ENCODE measurements at regions not wholly inside any gene's neighbourhood (a gene's known extent, or its start where the extent isn't known, plus 50 kb on each side); places are given as distances from the start of the nearest gene placed in this dataset.

DNA sequence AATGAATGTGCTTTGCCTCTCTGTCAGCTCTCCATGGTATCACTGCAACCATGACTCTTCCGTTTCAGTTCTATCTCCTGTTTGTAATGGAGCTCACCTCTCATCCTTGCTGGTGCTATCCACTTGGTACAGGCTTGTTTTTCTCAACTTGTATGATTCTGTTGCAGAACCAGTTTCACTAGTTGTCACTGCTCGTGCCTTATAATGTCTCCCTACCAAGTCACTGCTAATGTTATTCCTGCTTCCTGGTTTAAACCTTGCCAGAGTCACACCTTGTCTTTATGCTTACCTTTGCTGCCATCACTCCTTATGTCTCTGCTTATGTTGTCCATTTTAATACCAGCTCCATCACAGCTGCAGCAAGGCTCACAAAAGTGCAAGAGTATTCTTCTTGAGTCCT is 1191.0 kb upstream of the LRRTM1 start:
- no TSS peak for BruUV-seq (replicated peaks)
- no peak overlapping the region for H3K4me3 ChIP-seq (ENCODE audit: low read depth in 2 of 2, low read length in 2 of 2)
- no peaks in the 10 kb centered on the region for H3K4me1 ChIP-seq (ENCODE audit: control insufficient read depth, insufficient read depth, low read length)
- ChIA-PET POLR2A (no interaction called here), CTCF (no interaction called here)
- in situ Hi-C loops (cut with HindIII; ENCODE audit: low pct_unique_long_range_greater_than_20kb, low sequenced_read_pairs) (no loop called here), intact Hi-C loops (cut with micrococcal nuclease; ENCODE audit: unreplicated experiment) (no loop called here)
- no peaks in the 10 kb centered on the region for H3K36me3 ChIP-seq (ENCODE audit: control insufficient read depth, insufficient read depth, low read length)
- H3K9me3 ChIP-seq (ENCODE audit: control insufficient read depth, insufficient read depth, low read depth, low read length), result no peaks in the 10 kb centered on the region
- H3K27me3 ChIP-seq (ENCODE audit: control insufficient read depth, insufficient read depth, low read length), result no peaks in the 10 kb centered on the region
- DNase-seq (ENCODE audit: low read depth, low spot score), result no peak
- no peak for ATAC-seq
- TF ChIP-seq POLR2AphosphoS5 (IDR thresholded peaks at IDR 0.05; ENCODE audit: low read depth, low read length) (no peak), TCF7L2 (IDR thresholded peaks at IDR 0.05; ENCODE audit: low read depth, low read length) (no peak), SIN3A (IDR thresholded peaks at IDR 0.05; ENCODE audit: borderline replicate concordance, insufficient read depth, low read depth, low read length) (no peak)
- TF ChIP-seq, protein P1, sequence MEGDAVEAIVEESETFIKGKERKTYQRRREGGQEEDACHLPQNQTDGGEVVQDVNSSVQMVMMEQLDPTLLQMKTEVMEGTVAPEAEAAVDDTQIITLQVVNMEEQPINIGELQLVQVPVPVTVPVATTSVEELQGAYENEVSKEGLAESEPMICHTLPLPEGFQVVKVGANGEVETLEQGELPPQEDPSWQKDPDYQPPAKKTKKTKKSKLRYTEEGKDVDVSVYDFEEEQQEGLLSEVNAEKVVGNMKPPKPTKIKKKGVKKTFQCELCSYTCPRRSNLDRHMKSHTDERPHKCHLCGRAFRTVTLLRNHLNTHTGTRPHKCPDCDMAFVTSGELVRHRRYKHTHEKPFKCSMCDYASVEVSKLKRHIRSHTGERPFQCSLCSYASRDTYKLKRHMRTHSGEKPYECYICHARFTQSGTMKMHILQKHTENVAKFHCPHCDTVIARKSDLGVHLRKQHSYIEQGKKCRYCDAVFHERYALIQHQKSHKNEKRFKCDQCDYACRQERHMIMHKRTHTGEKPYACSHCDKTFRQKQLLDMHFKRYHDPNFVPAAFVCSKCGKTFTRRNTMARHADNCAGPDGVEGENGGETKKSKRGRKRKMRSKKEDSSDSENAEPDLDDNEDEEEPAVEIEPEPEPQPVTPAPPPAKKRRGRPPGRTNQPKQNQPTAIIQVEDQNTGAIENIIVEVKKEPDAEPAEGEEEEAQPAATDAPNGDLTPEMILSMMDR (IDR thresholded peaks at IDR 0.05), result no peak
- TF ChIP-seq, protein P2, sequence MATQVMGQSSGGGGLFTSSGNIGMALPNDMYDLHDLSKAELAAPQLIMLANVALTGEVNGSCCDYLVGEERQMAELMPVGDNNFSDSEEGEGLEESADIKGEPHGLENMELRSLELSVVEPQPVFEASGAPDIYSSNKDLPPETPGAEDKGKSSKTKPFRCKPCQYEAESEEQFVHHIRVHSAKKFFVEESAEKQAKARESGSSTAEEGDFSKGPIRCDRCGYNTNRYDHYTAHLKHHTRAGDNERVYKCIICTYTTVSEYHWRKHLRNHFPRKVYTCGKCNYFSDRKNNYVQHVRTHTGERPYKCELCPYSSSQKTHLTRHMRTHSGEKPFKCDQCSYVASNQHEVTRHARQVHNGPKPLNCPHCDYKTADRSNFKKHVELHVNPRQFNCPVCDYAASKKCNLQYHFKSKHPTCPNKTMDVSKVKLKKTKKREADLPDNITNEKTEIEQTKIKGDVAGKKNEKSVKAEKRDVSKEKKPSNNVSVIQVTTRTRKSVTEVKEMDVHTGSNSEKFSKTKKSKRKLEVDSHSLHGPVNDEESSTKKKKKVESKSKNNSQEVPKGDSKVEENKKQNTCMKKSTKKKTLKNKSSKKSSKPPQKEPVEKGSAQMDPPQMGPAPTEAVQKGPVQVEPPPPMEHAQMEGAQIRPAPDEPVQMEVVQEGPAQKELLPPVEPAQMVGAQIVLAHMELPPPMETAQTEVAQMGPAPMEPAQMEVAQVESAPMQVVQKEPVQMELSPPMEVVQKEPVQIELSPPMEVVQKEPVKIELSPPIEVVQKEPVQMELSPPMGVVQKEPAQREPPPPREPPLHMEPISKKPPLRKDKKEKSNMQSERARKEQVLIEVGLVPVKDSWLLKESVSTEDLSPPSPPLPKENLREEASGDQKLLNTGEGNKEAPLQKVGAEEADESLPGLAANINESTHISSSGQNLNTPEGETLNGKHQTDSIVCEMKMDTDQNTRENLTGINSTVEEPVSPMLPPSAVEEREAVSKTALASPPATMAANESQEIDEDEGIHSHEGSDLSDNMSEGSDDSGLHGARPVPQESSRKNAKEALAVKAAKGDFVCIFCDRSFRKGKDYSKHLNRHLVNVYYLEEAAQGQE (IDR thresholded peaks at IDR 0.05; ENCODE audit: insufficient read depth in 1 of 2, low read depth in 2 of 2, low read length in 1 of 2), result no peak
- H3K27ac ChIP-seq (ENCODE audit: low read length), result no peak overlapping the region

DNA sequence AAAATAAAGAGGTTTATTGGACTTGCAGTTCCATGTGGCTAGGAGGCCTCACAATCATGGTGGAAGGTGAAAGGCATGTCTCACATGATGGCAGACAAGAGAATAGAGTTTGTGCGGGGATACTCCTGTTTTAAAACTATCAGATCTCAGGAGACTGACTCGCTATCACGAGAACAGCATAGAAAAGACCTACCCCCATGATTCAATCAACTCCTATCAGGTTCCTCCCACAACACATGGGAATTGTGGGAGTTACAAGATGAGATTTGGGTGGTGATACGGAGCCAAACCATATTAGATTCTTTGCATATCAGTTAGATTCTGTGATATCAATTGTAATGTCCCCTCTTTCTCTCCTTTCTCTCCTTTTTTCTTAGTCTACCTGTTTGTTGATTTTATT is 1178.7 kb upstream of the LRRTM1 start:
- H3K36me3 ChIP-seq (ENCODE audit: control insufficient read depth, insufficient read depth, low read length), result no peaks in the 10 kb centered on the region
- no peaks in the 10 kb centered on the region for H3K27me3 ChIP-seq (ENCODE audit: control insufficient read depth, insufficient read depth, low read length)
- H3K4me1 ChIP-seq (ENCODE audit: control insufficient read depth, insufficient read depth, low read length), result no peaks in the 10 kb centered on the region
- H3K4me3 ChIP-seq (ENCODE audit: low read depth in 2 of 2, low read length in 2 of 2), result no peak overlapping the region
- DNase-seq (ENCODE audit: low read depth, low spot score) (no peak), ATAC-seq (no peak)
- no TSS peak for BruUV-seq (replicated peaks)
- intact Hi-C loops (cut with micrococcal nuclease; ENCODE audit: unreplicated experiment) (no loop called here), in situ Hi-C loops (cut with HindIII; ENCODE audit: low pct_unique_long_range_greater_than_20kb, low sequenced_read_pairs) (no loop called here)
- ChIA-PET CTCF (no interaction called here), POLR2A (no interaction called here)
- H3K9me3 ChIP-seq (ENCODE audit: control insufficient read depth, insufficient read depth, low read depth, low read length), result no peaks in the 10 kb centered on the region
- H3K27ac ChIP-seq (ENCODE audit: low read length), result no peak overlapping the region
- TF ChIP-seq TCF7L2 (IDR thresholded peaks at IDR 0.05; ENCODE audit: low read depth, low read length), result no peak
- no peak for TF ChIP-seq POLR2AphosphoS5 (IDR thresholded peaks at IDR 0.05; ENCODE audit: low read depth, low read length)
- TF ChIP-seq, protein P2 (IDR thresholded peaks at IDR 0.05; ENCODE audit: insufficient read depth in 1 of 2, low read depth in 2 of 2, low read length in 1 of 2), result no peak

Measured in Panc1 (cell line).